ENCODE measurements at regions not wholly inside any gene's neighbourhood (a gene's known extent, or its start where the extent isn't known, plus 50 kb on each side); places are given as distances from the start of the nearest gene placed in this dataset.

- DNase-seq = no peak
Measured at GRCh38 chr2:209314653-209315052, 109.2 kb upstream of the MAP2 start.

GRCh38 chr2:209316141-209316540, 107.7 kb upstream of the MAP2 start:
- no peak for DNase-seq

- no peak for DNase-seq
Measured at GRCh38 chr2:209321076-209321475, 102.8 kb upstream of the MAP2 start.

- no peak for DNase-seq
Measured at GRCh38 chr2:209321581-209321980, 102.3 kb upstream of the MAP2 start.

- DNase-seq = no peak
Measured at GRCh38 chr2:209322041-209322440, 101.8 kb upstream of the MAP2 start.

- DNase-seq = no peak
Measured at GRCh38 chr2:209322905-209323512, 100.8 kb upstream of the MAP2 start.

GRCh38 chr2:209323738-209324137, 100.1 kb upstream of the MAP2 start:
- DNase-seq = no peak

GRCh38 chr2:209324281-209324680, 99.6 kb upstream of the MAP2 start:
- DNase-seq = no peak

GRCh38 chr2:209331291-209331844, 92.5 kb upstream of the MAP2 start:
- peak; percentile 24 for DNase-seq

- peak; percentile 12 for DNase-seq
Measured at GRCh38 chr2:209334188-209335017, 89.4 kb upstream of the MAP2 start.

- no peak for DNase-seq
Measured at GRCh38 chr2:209340522-209340921, 83.3 kb upstream of the MAP2 start.

GRCh38 chr2:209344349-209344748, 79.5 kb upstream of the MAP2 start:
- no peak for DNase-seq

- DNase-seq = no peak
Measured at GRCh38 chr2:209348433-209348832, 75.4 kb upstream of the MAP2 start.

GRCh38 chr2:209351636-209352035, 72.2 kb upstream of the MAP2 start:
- DNase-seq = no peak

- no peak for DNase-seq
Measured at GRCh38 chr2:209358992-209359391, 64.9 kb upstream of the MAP2 start.

- DNase-seq = no peak
Measured at GRCh38 chr2:209367075-209367747, 56.6 kb upstream of the MAP2 start.

- DNase-seq = no peak
Measured at GRCh38 chr2:209368406-209368805, 55.4 kb upstream of the MAP2 start.

- DNase-seq = no peak
Measured at GRCh38 chr2:209368914-209369313, 54.9 kb upstream of the MAP2 start.

- DNase-seq = no peak
Measured at GRCh38 chr2:209369656-209370055, 54.2 kb upstream of the MAP2 start.

- DNase-seq = no peak
Measured at GRCh38 chr2:209371407-209371806, 52.4 kb upstream of the MAP2 start.
